ENCODE measurements at regions not wholly inside any gene's neighbourhood (a gene's known extent, or its start where the extent isn't known, plus 50 kb on each side); places are given as distances from the start of the nearest gene placed in this dataset.

DNA sequence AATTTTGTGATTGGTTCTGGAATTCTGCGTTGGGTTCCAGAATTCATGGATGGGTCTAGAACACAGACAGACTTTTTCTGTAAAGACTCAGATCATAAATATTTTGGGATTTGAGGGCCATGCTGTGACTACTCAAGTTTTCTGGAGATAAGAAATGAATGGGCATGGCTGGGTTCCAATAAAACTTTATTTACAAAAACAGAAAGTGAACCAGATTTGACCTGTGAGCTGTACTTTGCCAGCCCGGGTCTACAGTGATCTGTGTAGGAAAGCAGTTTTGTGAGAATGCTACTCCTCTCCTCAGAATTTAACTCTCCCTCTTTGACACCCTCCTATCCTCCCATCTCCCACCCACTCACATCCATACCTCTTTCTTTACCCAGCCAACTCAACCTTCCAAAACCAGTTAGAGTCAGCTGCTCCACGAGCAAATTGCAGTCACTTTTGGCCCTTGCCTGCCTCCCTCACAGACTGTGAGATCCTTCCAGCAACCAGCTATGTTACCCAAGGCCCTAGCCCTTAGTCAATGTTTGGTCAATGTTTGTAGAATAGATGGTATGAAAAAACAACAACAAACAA, 312.8 kb upstream of the ZMIZ1 start:
- TF ChIP-seq EZH2 (IDR thresholded peaks at IDR 0.05) (no peak), POLR2AphosphoS5 (IDR thresholded peaks at IDR 0.05; ENCODE audit: borderline replicate concordance, low read depth, low read length) (no peak), FOXP2 (optimal IDR thresholded peaks at IDR 0.05; ENCODE audit: control extremely low read depth, extremely low read length, insufficient read depth) (no peak)

All from SK-N-MC (cell line).